VCaP (cell line): ENCODE measurements at regions not wholly inside any gene's neighbourhood (a gene's known extent, or its start where the extent isn't known, plus 50 kb on each side); places are given as distances from the start of the nearest gene placed in this dataset.

Experiments used
- H3K27ac ChIP-seq: fragments of 450-650 bp; 2 replicates; pipeline ENCODE4 v1.5.1; 2017
- TF ChIP-seq, protein P1 (sequence below): fragments of 450-650 bp; conservative IDR thresholded peaks from 2 replicates; pipeline ENCODE4 v1.5.1; 2017; ENCODE audit warnings: mild to moderate bottlenecking, moderate library complexity

DNA sequence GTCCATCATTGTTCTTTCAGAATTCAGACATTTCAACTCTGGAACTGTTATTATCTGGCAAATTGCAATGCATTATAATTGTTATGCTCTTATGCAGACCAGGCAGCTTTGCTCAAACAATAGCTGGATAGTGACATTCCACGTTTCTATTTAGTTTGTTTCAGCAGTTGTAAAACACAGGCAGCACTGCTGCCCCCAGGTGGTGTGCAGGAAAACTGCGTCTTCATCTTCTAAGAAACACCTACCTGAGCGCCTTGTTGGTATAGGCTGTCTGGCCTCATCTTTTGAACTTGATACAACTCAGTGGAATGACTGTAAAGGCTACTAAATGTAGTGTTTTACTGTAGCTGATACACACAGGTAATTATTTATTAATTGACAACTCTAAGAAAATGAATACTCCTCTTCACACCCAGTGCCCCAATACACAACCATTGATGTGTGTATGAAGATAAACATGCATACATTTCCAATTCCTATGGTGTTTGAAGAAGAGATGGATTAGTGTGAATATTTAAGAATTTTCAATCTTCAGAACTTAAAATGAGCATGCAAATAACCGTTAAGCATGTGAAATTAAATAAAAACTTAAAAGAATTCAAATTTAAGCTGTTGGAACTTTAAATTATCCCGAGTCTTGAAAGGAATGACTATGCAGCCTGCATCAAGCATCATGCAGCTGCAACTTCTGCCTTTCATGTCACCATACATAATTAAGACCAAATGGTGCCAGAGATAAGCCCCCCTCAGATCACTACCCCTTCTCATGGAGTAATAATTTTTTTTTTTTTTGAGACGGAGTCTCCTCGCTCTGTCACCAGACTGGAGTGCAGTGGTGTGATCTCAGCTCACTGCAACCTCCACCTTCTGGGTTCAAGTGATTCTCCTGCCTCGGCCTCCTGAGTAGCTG lies 85.6 kb downstream of the CD8B2 start:
- TF ChIP-seq, protein P1, sequence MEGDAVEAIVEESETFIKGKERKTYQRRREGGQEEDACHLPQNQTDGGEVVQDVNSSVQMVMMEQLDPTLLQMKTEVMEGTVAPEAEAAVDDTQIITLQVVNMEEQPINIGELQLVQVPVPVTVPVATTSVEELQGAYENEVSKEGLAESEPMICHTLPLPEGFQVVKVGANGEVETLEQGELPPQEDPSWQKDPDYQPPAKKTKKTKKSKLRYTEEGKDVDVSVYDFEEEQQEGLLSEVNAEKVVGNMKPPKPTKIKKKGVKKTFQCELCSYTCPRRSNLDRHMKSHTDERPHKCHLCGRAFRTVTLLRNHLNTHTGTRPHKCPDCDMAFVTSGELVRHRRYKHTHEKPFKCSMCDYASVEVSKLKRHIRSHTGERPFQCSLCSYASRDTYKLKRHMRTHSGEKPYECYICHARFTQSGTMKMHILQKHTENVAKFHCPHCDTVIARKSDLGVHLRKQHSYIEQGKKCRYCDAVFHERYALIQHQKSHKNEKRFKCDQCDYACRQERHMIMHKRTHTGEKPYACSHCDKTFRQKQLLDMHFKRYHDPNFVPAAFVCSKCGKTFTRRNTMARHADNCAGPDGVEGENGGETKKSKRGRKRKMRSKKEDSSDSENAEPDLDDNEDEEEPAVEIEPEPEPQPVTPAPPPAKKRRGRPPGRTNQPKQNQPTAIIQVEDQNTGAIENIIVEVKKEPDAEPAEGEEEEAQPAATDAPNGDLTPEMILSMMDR: peak; percentile 88

DNA sequence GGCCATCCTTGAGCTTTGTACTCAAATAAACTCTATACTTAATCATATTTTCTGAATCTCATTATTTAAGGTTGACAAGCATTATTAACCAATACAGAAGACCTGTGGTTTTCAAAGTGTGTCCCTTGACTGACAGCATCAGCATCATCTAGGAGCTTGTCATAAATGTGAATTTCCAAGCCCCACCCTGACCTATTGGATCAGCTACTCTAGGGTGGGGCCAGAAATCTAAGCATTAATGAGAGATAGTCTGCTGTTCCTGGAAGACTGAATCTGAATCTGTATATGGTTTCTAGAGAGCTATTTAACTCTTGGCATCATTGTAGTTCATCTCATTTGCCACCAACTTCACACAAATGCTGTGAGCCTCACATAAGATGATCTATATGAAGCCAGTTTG lies 86.6 kb downstream of the CD8B2 start:
- TF ChIP-seq, protein P1: no peak
- H3K27ac ChIP-seq: no peak overlapping the region

More for the DNA sequence above, 85.6 kb downstream of the CD8B2 start:
- no peak overlapping the region for H3K27ac ChIP-seq

DNA sequence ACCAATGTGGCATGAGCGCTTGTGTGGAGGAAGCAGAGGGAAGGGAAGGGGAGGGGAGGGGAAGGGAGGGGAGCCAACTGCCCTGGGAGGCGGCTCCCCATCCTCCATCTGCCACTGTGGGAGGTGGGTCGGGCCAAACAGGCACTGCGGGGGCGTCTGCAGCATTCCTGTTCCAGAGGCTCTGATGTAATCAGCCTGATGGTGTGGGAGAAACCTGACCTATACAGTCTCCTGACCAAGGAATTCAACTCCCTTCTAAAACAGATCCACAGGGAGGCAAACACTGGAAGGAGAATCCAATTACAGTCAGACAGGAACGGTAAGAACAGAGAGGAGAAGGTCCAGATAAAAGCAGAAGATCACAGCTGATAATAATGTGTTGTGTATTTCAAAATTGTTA lies 88.8 kb downstream of the CD8B2 start:
- H3K27ac ChIP-seq: peak overlapping the region; percentile 88
- TF ChIP-seq, protein P1: no peak

DNA sequence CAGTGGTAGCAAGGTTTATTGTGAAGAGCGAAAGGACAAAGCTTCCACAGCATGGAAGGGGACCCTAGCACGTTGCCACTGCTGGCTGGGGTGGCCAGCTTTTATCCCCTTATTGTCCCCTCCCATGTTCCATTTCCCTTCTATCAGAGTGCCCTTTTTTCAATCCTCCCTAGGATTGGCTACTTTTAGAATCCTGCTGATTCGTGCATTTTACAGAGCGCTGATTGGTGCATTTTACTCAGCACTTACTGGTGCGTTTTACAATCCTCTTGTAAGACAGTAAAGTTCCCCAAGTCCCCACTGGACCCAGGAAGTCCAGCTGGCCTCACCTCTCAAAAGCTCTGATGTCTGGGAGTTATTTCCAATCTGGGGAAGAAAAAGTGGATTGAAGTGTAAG lies 90.1 kb downstream of the CD8B2 start:
- peak overlapping the region; percentile 88 for H3K27ac ChIP-seq
- TF ChIP-seq, protein P1: no peak

DNA sequence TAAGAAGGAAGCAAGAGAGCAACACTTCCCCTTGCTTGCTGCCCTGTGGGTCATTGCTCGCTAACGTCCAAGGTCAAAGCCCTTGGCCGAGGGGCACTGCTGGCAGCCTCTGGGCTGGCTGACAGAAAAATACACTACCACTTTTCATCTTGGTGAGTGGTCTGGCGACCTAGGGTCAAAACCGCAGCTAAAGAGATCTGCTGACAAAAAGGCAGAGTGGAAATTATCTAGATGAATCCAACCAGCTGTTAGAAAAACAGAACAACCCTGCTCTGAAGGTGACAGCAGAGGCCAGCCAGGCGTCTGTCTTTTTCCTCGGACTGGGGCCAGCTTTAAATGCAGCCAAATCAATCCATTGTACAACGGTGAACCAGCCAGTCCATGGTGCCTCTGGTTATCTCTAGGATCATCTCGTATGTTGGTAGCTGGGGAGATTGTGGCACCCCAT lies 92.6 kb downstream of the CD8B2 start:
- TF ChIP-seq, protein P1: no peak

DNA sequence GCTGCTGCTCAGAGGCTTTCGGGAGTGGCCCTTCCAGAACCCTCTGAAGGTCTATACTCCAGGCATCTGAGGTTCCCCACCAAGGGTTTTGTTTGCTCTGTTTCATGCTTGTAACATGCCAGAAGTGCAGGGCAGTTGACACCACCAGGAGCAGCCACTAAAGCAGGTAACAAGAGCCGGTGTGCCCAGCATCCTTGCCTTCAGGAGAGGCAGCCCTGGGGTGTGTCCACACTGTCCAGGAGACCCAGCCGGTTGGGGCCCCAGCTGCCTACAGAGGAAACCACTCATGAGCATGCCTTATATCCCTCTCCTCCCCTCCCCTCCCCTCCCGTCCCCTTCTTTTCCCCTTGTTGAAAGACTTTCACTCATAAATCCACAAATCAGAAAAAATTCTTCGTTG lies 93.1 kb downstream of the CD8B2 start:
- TF ChIP-seq, protein P1: no peak
- H3K27ac ChIP-seq: peak overlapping the region; percentile 47

More for the DNA sequence above, 92.6 kb downstream of the CD8B2 start:
- peak overlapping the region; percentile 47 for H3K27ac ChIP-seq

DNA sequence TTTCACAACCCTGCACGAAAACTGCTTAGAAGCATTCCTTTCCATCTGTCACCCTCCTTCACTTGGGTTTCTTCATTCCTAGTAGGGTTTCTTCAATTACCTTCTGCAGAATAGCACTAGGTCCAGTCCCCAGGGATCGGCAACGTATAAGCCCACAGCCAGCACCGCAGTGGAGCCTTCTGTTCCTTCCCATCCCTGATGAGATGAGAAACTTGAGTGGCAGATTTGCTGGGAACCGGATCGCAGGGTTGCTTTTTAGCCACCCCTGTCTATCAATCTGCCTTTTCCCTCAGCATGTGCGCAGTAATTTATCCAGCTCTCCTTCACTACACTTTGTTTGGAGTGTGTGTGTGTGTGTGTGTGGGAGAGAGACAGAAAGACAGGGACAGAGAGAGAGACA lies 94.2 kb downstream of the CD8B2 start:
- peak overlapping the region; percentile 73 for H3K27ac ChIP-seq
- TF ChIP-seq, protein P1: no peak
